Neural cell (in vitro differentiated cells): ENCODE measurements at regions not wholly inside any gene's neighbourhood (a gene's known extent, or its start where the extent isn't known, plus 50 kb on each side); places are given as distances from the start of the nearest gene placed in this dataset.

Source experiments
- CTCF ChIP-seq: fragments of 450-650 bp; IDR thresholded peaks from 2 replicates; pipeline ENCODE4 v1.5.1; 2014; ENCODE audit warnings: antibody characterized with exemption, mild to moderate bottlenecking, moderate library complexity; ENCODE audit not compliant: poor library complexity, severe bottlenecking
- EP300 ChIP-seq: fragments of 450-650 bp; conservative IDR thresholded peaks from 2 replicates; pipeline ENCODE4 v1.6.1; 2014; ENCODE audit warnings: antibody characterized with exemption, mild to moderate bottlenecking, moderate library complexity; ENCODE audit not compliant: poor library complexity, severe bottlenecking
- POLR2AphosphoS5 ChIP-seq: IDR thresholded peaks from 2 replicates; pipeline ENCODE4 v1.6.1; 2012
- REST ChIP-seq: IDR thresholded peaks from 2 replicates; pipeline ENCODE4 v1.6.1; 2012; ENCODE audit warnings: borderline replicate concordance
- TAF1 ChIP-seq: IDR thresholded peaks from 2 replicates; pipeline ENCODE4 v1.6.1; 2012; ENCODE audit warnings: low read depth

- TF ChIP-seq CTCF: no peak
- no peak for TF ChIP-seq TAF1
- no peak for TF ChIP-seq EP300
- no peak for TF ChIP-seq REST
- no peak for TF ChIP-seq POLR2AphosphoS5
Measured at GRCh38 chr14:49187799-49188198, 398.4 kb downstream of the RPS29 start.
